Right lobe of liver (tissue), 6 donors: ENCODE measurements at regions not wholly inside any gene's neighbourhood (a gene's known extent, or its start where the extent isn't known, plus 50 kb on each side); places are given as distances from the start of the nearest gene placed in this dataset.

Source experiments
- ATAC-seq, 4 donors: fragments of 200-7000 bp; cut with Tn5 transposase; one replicate each; pipeline ENCODE4 v1.9.1; 2020; ENCODE audit warnings: mild to moderate bottlenecking in 4 of 4, moderate library complexity in 4 of 4
- DNase-seq, 3 donors: peaks; one replicate each; pipeline ENCODE4 v3.0.0-alpha.2; 2020
- H3K27ac ChIP-seq, 3 donors: fragments of 200-600 bp; one replicate each; pipeline ENCODE4 v1.8.0; 2022
- H3K27me3 ChIP-seq, 2 donors: fragments of 200-600 bp; one replicate each; pipeline ENCODE4 v1.8.0; 2022
- H3K36me3 ChIP-seq, 4 donors: fragments of 200-600 bp; sonication (generic) in 1 of 4; one replicate each; pipeline versions ENCODE4 v1.5.1 to v1.8.0; 2017 to 2022; ENCODE audit warnings: control low read depth in 1 of 4
- H3K4me1 ChIP-seq, 4 donors: fragments of 200-600 bp; sonication (generic) in 1 of 4; one replicate each; pipeline versions ENCODE4 v1.5.1 to v1.8.0; 2017 to 2022; ENCODE audit warnings: control low read depth in 1 of 4
- H3K4me3 ChIP-seq, 3 donors: fragments of 200-600 bp; one replicate each; pipeline ENCODE4 v1.8.0; 2022
- H3K9me3 ChIP-seq, 4 donors: fragments of 200-600 bp; sonication (generic) in 1 of 4; one replicate each; pipeline versions ENCODE4 v1.5.1 to v1.8.0; 2017 to 2022; ENCODE audit warnings: control low read depth in 1 of 4
- POLR2A ChIP-seq: fragments of 450-650 bp; IDR thresholded peaks from one replicate; pipeline ENCODE4 v1.6.1; 2017; ENCODE audit warnings: antibody characterized with exemption, mild to moderate bottlenecking
- WGBS: methylation state at CpG from one replicate; pipeline ENCODE4 v1.1.6; 2018; ENCODE audit warnings: low coverage, low lambda C conversion rate; ENCODE audit not compliant: insufficient coverage; ENCODE audit errors: missing lambda C conversion rate; 5-methylcytosine and 5-hydroxymethylcytosine counted together
- intact Hi-C, 2 donors: fragments of 100-400 bp; cut with DNase I; formaldehyde crosslinking; loops; one replicate each; pipeline versions ENCODE4 v1.11.2 to v1.14.1; 2022
- TF ChIP-seq, protein P1 (sequence below), 4 donors: fragments of 200-600 bp in 3 of 4; fragments of 450-650 bp in 1 of 4; IDR thresholded peaks; one replicate each; pipeline versions ENCODE4 v1.5.1 to v1.8.0; 2016 to 2022; ENCODE audit warnings: antibody characterized with exemption in 4 of 4, mild to moderate bottlenecking in 2 of 4
- donor health status: DM: no; HTN: yes; CAD: no.
- donor health status: DM: no; HTN: no; CAD: no.
- donor health status: DM: no; HTN: no; CAD: no.
- donor health status: DM: no; HTN: yes; CAD: no.
- donor health status: DM: no; HTN: yes; CAD: no.

DNA sequence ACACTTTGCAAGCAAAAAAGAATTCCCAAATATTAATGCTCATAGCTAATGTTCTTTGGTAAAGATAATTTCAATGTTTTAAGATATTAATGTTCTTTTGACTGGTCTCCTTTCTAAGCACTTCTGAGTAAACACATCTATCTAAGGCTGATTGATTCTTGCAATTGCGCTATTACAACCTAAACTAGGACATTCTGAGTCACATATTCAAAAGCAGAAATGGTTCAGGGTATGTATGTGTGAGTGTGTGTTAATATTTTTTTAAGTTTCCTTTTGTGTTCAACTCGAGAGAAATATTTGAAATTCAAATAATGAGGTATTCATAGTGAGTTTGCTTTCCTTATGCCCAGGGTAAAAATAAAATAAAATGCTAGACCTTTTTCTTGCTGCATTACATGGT lies 203.6 kb upstream of the GRIK3 start:
- Histone ChIP-seq H3K27me3 (no peaks in the 10 kb centered on the region), H3K27ac (no peak overlapping the region), H3K4me3 (no peak overlapping the region), H3K36me3 (no peaks in the 10 kb centered on the region), H3K9me3 (no peaks in the 10 kb centered on the region), H3K4me1 (no peaks in the 10 kb centered on the region)
- no peak for TF ChIP-seq POLR2A
- TF ChIP-seq, protein P1, sequence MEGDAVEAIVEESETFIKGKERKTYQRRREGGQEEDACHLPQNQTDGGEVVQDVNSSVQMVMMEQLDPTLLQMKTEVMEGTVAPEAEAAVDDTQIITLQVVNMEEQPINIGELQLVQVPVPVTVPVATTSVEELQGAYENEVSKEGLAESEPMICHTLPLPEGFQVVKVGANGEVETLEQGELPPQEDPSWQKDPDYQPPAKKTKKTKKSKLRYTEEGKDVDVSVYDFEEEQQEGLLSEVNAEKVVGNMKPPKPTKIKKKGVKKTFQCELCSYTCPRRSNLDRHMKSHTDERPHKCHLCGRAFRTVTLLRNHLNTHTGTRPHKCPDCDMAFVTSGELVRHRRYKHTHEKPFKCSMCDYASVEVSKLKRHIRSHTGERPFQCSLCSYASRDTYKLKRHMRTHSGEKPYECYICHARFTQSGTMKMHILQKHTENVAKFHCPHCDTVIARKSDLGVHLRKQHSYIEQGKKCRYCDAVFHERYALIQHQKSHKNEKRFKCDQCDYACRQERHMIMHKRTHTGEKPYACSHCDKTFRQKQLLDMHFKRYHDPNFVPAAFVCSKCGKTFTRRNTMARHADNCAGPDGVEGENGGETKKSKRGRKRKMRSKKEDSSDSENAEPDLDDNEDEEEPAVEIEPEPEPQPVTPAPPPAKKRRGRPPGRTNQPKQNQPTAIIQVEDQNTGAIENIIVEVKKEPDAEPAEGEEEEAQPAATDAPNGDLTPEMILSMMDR (IDR thresholded peaks at IDR 0.05) = no peak
- ATAC-seq (no peak), DNase-seq (no peak)
- intact Hi-C loops = no loop called here
- 34% methylated on average over 2 of the region's 2 CpGs for WGBS

DNA sequence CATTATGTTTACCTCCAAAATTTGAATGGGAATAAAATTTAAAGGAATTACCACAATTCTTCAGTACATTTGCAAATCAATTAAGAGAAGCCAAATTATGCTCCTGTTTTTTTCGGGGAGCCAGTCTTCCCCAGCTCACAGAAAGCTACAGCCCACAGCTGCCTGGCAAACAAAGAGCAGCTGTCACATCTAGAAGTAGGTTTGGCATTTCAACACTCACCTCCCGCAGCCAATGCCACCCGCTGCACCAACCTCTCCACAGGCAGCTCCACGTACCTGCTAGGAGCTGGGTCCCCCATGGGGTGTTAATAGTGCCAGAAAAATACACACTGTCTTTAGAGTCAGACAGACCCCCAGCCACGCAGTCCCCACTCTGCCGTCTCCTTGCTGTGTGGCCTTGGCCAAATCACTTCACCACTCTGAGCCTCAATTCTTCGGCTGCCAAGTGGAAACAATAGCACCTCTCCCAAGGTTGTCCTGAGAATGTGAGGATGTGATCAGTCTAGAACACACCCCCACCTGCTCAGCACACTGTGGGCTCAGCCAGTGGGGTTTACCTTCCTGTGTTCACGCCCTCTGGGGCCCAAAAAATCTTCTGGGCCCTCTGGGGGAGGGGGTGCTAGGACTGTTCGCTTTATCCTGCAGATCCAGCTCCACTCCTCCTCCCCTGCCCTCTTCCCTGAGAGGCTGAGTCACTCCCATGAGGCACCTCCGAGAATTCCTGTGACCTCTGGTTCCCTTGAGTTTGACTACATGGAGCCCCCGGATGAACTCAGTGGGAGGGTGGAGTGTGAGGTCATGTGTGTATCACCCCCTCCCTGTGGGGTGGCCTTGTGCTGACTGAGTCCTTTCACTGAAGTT lies 204.3 kb upstream of the GRIK3 start:
- ATAC-seq (no peak), DNase-seq (no peak)
- TF ChIP-seq POLR2A = no peak
- TF ChIP-seq, protein P1 (IDR thresholded peaks at IDR 0.05) = no peak
- H3K36me3 ChIP-seq = no peaks in the 10 kb centered on the region
- no peaks in the 10 kb centered on the region for H3K27me3 ChIP-seq
- no peaks in the 10 kb centered on the region for H3K4me1 ChIP-seq
- no peak overlapping the region for H3K4me3 ChIP-seq
- no peak overlapping the region for H3K27ac ChIP-seq
- WGBS = 48% methylated on average over 5 of the region's 11 CpGs
- H3K9me3 ChIP-seq = no peaks in the 10 kb centered on the region
- intact Hi-C loops = no loop called here

DNA sequence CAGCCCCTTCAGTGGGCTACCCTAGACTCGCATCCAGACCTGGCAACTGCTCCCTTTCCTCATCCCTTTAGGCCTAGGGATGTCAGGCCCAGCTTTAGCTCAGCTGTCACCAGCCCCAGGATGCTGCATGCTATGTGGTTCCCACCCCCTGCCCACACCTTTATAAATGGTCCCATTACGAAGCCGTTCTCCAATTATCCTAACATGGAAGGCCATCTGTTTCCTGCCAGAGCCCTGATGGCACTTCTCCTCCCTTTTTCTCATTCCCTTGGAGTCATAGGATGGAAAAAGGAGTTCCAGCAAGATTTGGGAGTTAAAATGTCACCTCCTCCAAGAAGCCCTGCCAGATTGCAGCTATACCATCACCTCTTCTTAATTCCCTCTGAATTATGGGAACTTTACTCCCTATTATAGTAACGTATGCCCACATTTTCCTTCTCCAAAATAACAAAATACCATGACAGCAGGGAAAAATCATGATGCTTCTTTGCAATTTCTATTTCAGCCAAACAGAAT lies 205.0 kb upstream of the GRIK3 start:
- no peak for DNase-seq
- 24% methylated on average over 3 of the region's 4 CpGs for WGBS
- TF ChIP-seq POLR2A = no peak
- TF ChIP-seq, protein P1 (IDR thresholded peaks at IDR 0.05) = no peak
- Histone ChIP-seq H3K27me3 (no peaks in the 10 kb centered on the region), H3K9me3 (no peaks in the 10 kb centered on the region), H3K27ac (no peak overlapping the region), H3K4me3 (no peak overlapping the region), H3K36me3 (no peaks in the 10 kb centered on the region), H3K4me1 (no peaks in the 10 kb centered on the region)
- intact Hi-C loops = no loop called here
- no peak for ATAC-seq

DNA sequence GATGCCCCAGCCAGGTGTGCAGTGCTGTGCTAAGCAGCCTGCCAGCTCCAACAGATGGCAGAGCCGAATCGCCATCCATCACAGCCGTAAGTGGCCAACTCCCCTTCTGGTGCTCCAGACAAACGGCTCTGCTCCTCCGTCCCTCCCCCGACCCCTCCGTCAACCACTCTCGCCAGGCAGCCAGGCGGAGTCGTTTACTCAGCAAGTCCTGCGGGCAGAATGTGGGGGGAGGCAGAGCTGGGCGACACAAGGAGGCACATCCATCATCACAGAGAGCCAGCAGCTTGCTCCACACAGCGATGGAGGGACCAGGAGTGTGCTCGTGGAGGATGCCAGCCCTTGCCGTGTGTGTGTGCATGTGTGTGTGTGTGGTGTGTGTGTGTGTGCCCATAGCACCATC lies 206.6 kb upstream of the GRIK3 start:
- Histone ChIP-seq H3K27me3 (no peaks in the 10 kb centered on the region), H3K4me3 (no peak overlapping the region), H3K9me3 (no peaks in the 10 kb centered on the region), H3K4me1 (no peaks in the 10 kb centered on the region), H3K36me3 (no peaks in the 10 kb centered on the region), H3K27ac (no peak overlapping the region)
- ATAC-seq = no peak
- intact Hi-C loops = no loop called here
- TF ChIP-seq POLR2A = no peak
- TF ChIP-seq, protein P1 (IDR thresholded peaks at IDR 0.05) = no peak
- 17% methylated on average over 7 of the region's 15 CpGs for WGBS
- DNase-seq = no peak
